HT-29 (cell line): ENCODE measurements at regions not wholly inside any gene's neighbourhood (a gene's known extent, or its start where the extent isn't known, plus 50 kb on each side); places are given as distances from the start of the nearest gene placed in this dataset.

Source experiments
- DNase-seq: peaks from one replicate; pipeline ENCODE4 v3.0.0-alpha.2; 2015; ENCODE audit warnings: low spot score

GRCh38 chr6:142500250-142500786 lies 198.5 kb downstream of the ADGRG6 start:
- no peak for DNase-seq

GRCh38 chr6:142501795-142502194 lies 200.0 kb downstream of the ADGRG6 start:
- no peak for DNase-seq

GRCh38 chr6:142507065-142507464 lies 205.3 kb downstream of the ADGRG6 start:
- DNase-seq = no peak

- DNase-seq = no peak
These were observed 208.4 kb downstream of the ADGRG6 start for GRCh38 chr6:142510211-142510610.

- peak; percentile 48 for DNase-seq
These were observed 216.3 kb downstream of the ADGRG6 start for GRCh38 chr6:142518126-142518525.

- DNase-seq = no peak
These were observed 217.0 kb downstream of the ADGRG6 start for GRCh38 chr6:142518761-142519160.

GRCh38 chr6:142521791-142522190 lies 220.0 kb downstream of the ADGRG6 start:
- no peak for DNase-seq

- no peak for DNase-seq
These were observed 221.9 kb downstream of the ADGRG6 start for GRCh38 chr6:142523515-142524375.

GRCh38 chr6:142530566-142530965 lies 228.8 kb downstream of the ADGRG6 start:
- no peak for DNase-seq

GRCh38 chr6:142531727-142532126 lies 229.9 kb downstream of the ADGRG6 start:
- DNase-seq = no peak

GRCh38 chr6:142534076-142534475 lies 232.3 kb downstream of the ADGRG6 start:
- no peak for DNase-seq

- DNase-seq = no peak
These were observed 232.7 kb downstream of the ADGRG6 start for GRCh38 chr6:142534484-142534883.

GRCh38 chr6:142537612-142538478 lies 236.0 kb downstream of the ADGRG6 start:
- peak; percentile 47 for DNase-seq

GRCh38 chr6:142542704-142543233 lies 241.0 kb downstream of the ADGRG6 start:
- DNase-seq = peak; percentile 28

- no peak for DNase-seq
These were observed 241.8 kb downstream of the ADGRG6 start for GRCh38 chr6:142543606-142544005.

- DNase-seq = no peak
These were observed 242.5 kb downstream of the ADGRG6 start for GRCh38 chr6:142544199-142544838.

- DNase-seq = no peak
These were observed 243.3 kb downstream of the ADGRG6 start for GRCh38 chr6:142545147-142545546.

GRCh38 chr6:142548566-142548965 lies 246.8 kb downstream of the ADGRG6 start:
- no peak for DNase-seq

GRCh38 chr6:142550310-142551063 lies 248.7 kb downstream of the ADGRG6 start:
- no peak for DNase-seq

- DNase-seq = peak; percentile 38
These were observed 249.5 kb downstream of the ADGRG6 start for GRCh38 chr6:142551274-142551811.
